Hepatocyte (in vitro differentiated cells): ENCODE measurements at regions not wholly inside any gene's neighbourhood (a gene's known extent, or its start where the extent isn't known, plus 50 kb on each side); places are given as distances from the start of the nearest gene placed in this dataset.

Experiments
- DNase-seq: peaks from one replicate; pipeline ENCODE4 v3.0.0-alpha.2; 2016; ENCODE audit warnings: low spot score
- H2AFZ ChIP-seq: fragments of 200-600 bp; sonication (generic); 2 replicates; pipeline ENCODE4 v1.6.0; 2016; ENCODE audit warnings: antibody characterized with exemption, mild to moderate bottlenecking
- H3K27ac ChIP-seq: fragments of 200-600 bp; sonication (generic); 2 replicates; pipeline ENCODE4 v1.5.1; 2016; ENCODE audit warnings: mild to moderate bottlenecking
- H3K27me3 ChIP-seq: fragments of 200-600 bp; sonication (generic); 2 replicates; pipeline ENCODE4 v1.6.1; 2016
- H3K36me3 ChIP-seq: fragments of 200-600 bp; sonication (generic); replicated peaks from 2 replicates; pipeline ENCODE4 v1.5.1; 2016; ENCODE audit warnings: low read depth; ENCODE audit not compliant: insufficient read depth
- H3K4me1 ChIP-seq: fragments of 200-600 bp; sonication (generic); 2 replicates; pipeline ENCODE4 v1.5.1; 2016; ENCODE audit warnings: mild to moderate bottlenecking, moderate library complexity; ENCODE audit not compliant: insufficient read depth
- H3K4me2 ChIP-seq: fragments of 200-600 bp; sonication (generic); 2 replicates; pipeline ENCODE4 v1.6.0; 2016
- H3K4me3 ChIP-seq: fragments of 200-600 bp; sonication (generic); 2 replicates; pipeline ENCODE4 v1.5.1; 2016; ENCODE audit warnings: mild to moderate bottlenecking
- H3K79me2 ChIP-seq: fragments of 200-600 bp; sonication (generic); 2 replicates; pipeline ENCODE4 v1.6.0; 2017; ENCODE audit warnings: mild to moderate bottlenecking
- H3K9me2 ChIP-seq: fragments of 200-600 bp; sonication (generic); replicated peaks from 2 replicates; pipeline ENCODE4 v1.6.0; 2017; ENCODE audit warnings: mild to moderate bottlenecking; ENCODE audit not compliant: insufficient read depth
- H3K9me3 ChIP-seq: fragments of 200-600 bp; sonication (generic); 2 replicates; pipeline ENCODE4 v1.5.1; 2016; ENCODE audit warnings: low read depth, mild to moderate bottlenecking
- H4K20me1 ChIP-seq: fragments of 200-600 bp; sonication (generic); 2 replicates; pipeline ENCODE4 v1.6.0; 2016; ENCODE audit warnings: mild to moderate bottlenecking; ENCODE audit not compliant: insufficient read depth, poor library complexity, severe bottlenecking
- CTCF ChIP-seq: fragments of 200-600 bp; sonication (generic); IDR thresholded peaks from 2 replicates; pipeline ENCODE4 v1.5.1; 2016; ENCODE audit warnings: antibody characterized with exemption, mild to moderate bottlenecking; ENCODE audit not compliant: poor library complexity
- EZH2 ChIP-seq: fragments of 200-600 bp; sonication (generic); IDR thresholded peaks from 2 replicates; pipeline ENCODE4 v1.6.1; 2016; ENCODE audit warnings: antibody characterized with exemption, mild to moderate bottlenecking, borderline replicate concordance
- EZH2phosphoT487 ChIP-seq: fragments of 200-600 bp; sonication (generic); IDR thresholded peaks from one replicate; pipeline ENCODE4 v1.6.1; 2018; ENCODE audit warnings: antibody characterized with exemption, mild to moderate bottlenecking, low read depth, moderate library complexity; ENCODE audit not compliant: unreplicated experiment, severe bottlenecking
- WGBS: methylation state at CpG from one replicate; pipeline ENCODE4 v1.1.6; 2016; ENCODE audit warnings: low lambda C conversion rate; ENCODE audit errors: missing lambda C conversion rate; 5-methylcytosine and 5-hydroxymethylcytosine counted together

- no peak overlapping the region for H2AFZ ChIP-seq
- no peaks in the 10 kb centered on the region for H3K36me3 ChIP-seq
- TF ChIP-seq CTCF, result no peak
- TF ChIP-seq EZH2phosphoT487, result no peak
- no peak for TF ChIP-seq EZH2
- no peak overlapping the region for H3K4me3 ChIP-seq
- H3K27me3 ChIP-seq, result no peaks in the 10 kb centered on the region
- no peaks in the 10 kb centered on the region for H3K79me2 ChIP-seq
- H3K9me2 ChIP-seq, result no peaks in the 10 kb centered on the region
- H3K4me1 ChIP-seq, result no peaks in the 10 kb centered on the region
- no peaks in the 10 kb centered on the region for H3K9me3 ChIP-seq
- peak overlapping the region; percentile 29 for H3K27ac ChIP-seq
- no peak for DNase-seq
- WGBS, result 85% methylated on average over 17 of the region's 17 CpGs
- peak overlapping the region; percentile 46 for H3K4me2 ChIP-seq
- no peaks in the 10 kb centered on the region for H4K20me1 ChIP-seq
These were observed 70.4 kb upstream of the MLN start for GRCh38 chr6:33874136-33874760.

- Histone ChIP-seq H3K9me2 (no peaks in the 10 kb centered on the region), H3K27ac (no peak overlapping the region), H3K9me3 (no peaks in the 10 kb centered on the region), H3K27me3 (no peaks in the 10 kb centered on the region), H3K4me2 (no peak overlapping the region), H4K20me1 (no peaks in the 10 kb centered on the region), H3K36me3 (no peaks in the 10 kb centered on the region), H3K79me2 (no peaks in the 10 kb centered on the region), H3K4me3 (no peak overlapping the region), H2AFZ (no peak overlapping the region), H3K4me1 (no peaks in the 10 kb centered on the region)
- DNase-seq, result no peak
- 100% methylated on average over 2 of the region's 7 CpGs for WGBS
- TF ChIP-seq CTCF (no peak), EZH2phosphoT487 (no peak), EZH2 (no peak)
These were observed 69.0 kb upstream of the MLN start for GRCh38 chr6:33872761-33873160.

GRCh38 chr6:33869826-33870423 is 66.1 kb upstream of the MLN start:
- Histone ChIP-seq H3K4me3 (no peak overlapping the region), H3K9me2 (no peaks in the 10 kb centered on the region), H3K4me2 (no peak overlapping the region), H3K4me1 (no peaks in the 10 kb centered on the region), H3K36me3 (no peaks in the 10 kb centered on the region), H3K27me3 (no peaks in the 10 kb centered on the region), H3K9me3 (no peaks in the 10 kb centered on the region), H3K27ac (no peak overlapping the region), H4K20me1 (no peaks in the 10 kb centered on the region), H3K79me2 (no peaks in the 10 kb centered on the region), H2AFZ (no peak overlapping the region)
- WGBS, result 52% methylated on average over 11 of the region's 11 CpGs
- DNase-seq, result no peak
- TF ChIP-seq EZH2phosphoT487 (no peak), EZH2 (no peak), CTCF (no peak)
